HG03066 (cell line): ENCODE measurements at regions not wholly inside any gene's neighbourhood (a gene's known extent, or its start where the extent isn't known, plus 50 kb on each side); places are given as distances from the start of the nearest gene placed in this dataset.

Experiments
- ATAC-seq: cut with Tn5 transposase; IDR thresholded peaks from one replicate; pipeline ENCODE4 v1.9.1; 2021; ENCODE audit warnings: low read depth; ENCODE audit not compliant: unreplicated experiment

DNA sequence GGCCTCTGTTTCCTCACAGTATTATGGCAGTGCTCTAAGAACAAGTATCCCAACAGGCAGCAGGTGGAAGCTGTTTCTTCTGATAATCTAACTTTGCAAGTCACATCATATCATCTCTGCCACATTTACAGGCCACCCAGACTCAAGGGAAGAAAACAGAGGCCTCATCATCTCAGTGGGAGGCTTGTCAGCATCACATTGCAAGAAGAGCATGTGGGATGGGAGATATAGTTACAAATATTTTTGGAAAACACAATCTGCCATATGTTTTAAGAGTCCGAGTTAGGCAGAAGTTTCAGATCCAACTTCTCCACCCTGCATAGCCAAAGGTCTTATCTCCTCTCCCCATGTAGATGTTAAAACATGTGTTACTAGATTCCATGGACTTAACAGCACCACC is 130.4 kb upstream of the PDE1C start:
- ATAC-seq, result no peak

- no peak for ATAC-seq
Measured at GRCh38 chr7:32194537-32194936, 124.3 kb upstream of the PDE1C start.

DNA sequence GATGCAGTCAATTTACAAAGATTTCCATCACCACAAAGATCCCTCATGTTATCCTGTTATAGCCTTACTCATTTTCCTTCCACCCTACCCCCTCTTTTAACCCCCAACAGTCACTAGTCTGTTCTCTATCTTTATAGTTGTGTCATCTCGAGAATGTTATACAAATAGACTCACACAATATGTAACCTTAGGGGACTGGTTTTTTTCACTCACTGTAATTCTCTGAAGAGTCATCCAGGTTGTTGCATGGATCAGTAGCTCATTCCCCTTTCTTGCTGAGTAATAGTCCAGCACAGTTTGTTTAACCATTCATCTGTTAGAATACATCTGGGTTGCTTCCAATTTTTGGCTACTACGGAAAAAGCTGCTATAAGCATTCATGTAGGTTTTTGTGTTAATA is 121.1 kb upstream of the PDE1C start:
- no peak for ATAC-seq

DNA sequence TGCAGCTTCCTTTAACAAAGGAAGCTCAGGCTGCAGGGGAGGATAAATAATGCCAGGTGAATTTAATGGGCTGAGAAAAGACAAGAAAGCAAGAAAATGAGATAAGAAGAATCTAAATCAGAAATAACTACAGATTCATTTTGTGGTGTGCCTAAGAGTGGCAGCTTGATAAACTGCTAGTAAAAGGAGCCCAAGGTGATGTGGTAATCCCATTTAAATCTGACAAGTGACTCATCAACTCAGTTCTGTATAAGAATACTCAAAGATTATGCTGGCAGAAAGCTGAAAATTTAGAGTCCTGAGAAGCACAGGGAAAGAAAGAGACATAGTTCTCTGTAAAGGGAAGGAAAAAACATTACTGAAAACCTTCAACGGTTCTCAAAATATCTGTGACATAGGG is 109.4 kb upstream of the PDE1C start:
- no peak for ATAC-seq

- ATAC-seq, result no peak
Measured at GRCh38 chr7:32178677-32179366, 108.6 kb upstream of the PDE1C start.

- no peak for ATAC-seq
Measured at GRCh38 chr7:32177232-32177631, 107.0 kb upstream of the PDE1C start.

DNA sequence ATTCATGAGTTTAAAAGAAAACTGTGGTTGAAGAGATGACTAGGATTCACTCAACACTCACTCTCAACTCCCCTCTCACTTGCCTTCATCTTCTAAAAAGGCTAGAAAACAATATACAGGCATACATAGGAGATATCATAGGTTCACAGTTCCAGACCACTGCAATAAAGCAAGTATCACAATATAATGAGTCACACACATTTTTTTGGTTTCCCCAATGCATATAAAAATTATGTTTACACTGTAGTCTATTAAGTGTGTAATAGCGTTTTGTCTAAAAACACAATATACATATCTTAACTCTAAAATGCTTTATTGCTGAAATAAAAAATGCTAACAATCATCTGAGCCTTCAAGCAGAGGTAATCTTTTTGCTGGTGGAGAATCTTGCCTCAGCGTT is 104.9 kb upstream of the PDE1C start:
- no peak for ATAC-seq

DNA sequence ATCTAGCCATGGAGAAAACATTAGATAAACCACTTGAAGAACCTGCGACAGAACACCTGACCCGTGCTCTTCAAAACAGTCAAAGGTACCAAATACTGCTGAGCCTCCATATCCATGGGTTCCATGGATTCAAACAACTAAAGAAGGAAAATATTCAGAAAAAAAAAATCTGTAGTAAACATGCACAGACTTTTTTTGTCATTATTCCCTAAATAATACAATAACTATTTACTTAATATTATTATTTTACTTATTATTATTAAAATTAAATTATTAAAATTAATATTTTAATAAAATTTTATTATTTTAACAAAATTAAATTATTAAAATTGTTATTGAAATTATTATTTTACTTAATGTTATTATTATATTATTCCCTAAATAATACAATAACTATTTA is 101.0 kb upstream of the PDE1C start:
- no peak for ATAC-seq

DNA sequence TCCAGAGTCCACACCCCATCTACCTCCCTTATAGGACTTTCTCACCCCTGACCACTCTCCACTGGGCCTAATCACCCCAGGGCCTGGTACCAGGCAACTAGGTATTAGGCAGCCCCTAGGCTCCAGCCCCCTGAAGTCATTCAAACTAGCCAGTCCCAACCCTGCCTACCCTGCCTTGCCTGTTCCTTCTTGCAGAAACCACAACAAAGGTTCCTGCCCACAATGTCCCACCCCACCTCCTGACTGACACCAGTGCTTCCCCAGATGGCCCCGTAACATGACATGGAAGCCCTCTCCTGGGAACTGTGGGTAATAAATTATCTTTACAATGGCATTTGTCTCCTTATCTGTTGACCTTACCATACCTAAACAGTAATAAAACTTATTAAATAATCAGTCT is 100.6 kb upstream of the PDE1C start:
- ATAC-seq, result no peak

- no peak for ATAC-seq
Measured at GRCh38 chr7:32169228-32169627, 99.0 kb upstream of the PDE1C start.

GRCh38 chr7:32167815-32168214 is 97.6 kb upstream of the PDE1C start:
- ATAC-seq, result no peak

- no peak for ATAC-seq
Measured at GRCh38 chr7:32167256-32167655, 97.0 kb upstream of the PDE1C start.

- no peak for ATAC-seq
Measured at GRCh38 chr7:32164341-32164996, 94.3 kb upstream of the PDE1C start.

- ATAC-seq, result no peak
Measured at GRCh38 chr7:32163896-32164295, 93.7 kb upstream of the PDE1C start.

DNA sequence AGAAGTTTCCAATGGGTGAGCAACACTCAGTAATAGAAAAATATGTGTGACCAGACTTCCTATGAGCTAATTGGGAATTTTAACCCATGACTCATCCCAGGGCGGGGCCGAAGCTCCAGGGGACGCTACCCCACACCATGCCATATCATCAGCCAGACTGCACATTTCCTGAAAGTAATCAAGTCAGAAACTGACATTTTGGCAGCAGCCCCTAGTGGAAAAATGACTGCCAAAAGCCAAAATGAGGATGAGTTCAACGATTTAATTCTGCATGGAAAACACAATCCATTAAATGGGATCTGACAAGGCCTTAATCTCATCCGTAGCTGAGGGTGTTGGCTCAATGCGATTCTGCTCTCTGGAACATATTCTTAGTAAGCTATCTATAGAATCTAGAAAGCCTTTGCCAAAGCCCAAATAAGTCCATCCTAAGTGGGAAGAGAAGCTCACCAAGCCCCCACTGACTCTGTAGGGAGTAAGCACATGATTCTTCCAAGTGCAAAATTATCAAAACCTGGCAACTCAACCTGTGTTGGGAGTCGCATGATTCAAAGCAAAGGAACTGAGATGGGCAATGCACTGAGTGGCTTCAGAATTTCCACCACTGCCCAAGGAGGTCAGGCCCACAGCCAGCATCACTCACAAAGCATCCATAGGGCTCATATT is 93.1 kb upstream of the PDE1C start:
- no peak for ATAC-seq

DNA sequence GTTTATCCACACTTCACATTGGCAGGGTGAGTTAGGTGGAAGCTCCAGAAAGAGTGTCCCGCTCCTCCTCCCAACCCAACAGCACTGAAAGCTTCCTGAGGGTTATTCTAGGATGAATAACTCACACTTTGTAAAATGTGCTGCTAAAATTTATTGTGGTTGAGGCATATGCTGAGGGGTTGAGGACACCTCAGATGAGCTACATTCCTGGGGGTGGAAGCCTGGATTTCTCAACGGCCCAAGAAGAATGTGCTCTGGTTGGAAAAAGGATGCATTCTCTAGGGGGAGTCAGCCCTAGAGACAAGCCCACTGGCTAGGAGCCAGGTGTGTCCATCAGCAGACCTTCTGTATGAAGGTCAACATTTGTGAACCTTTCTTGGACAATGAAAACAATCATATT is 91.5 kb upstream of the PDE1C start:
- no peak for ATAC-seq

GRCh38 chr7:32158751-32159745 is 88.8 kb upstream of the PDE1C start:
- no peak for ATAC-seq

DNA sequence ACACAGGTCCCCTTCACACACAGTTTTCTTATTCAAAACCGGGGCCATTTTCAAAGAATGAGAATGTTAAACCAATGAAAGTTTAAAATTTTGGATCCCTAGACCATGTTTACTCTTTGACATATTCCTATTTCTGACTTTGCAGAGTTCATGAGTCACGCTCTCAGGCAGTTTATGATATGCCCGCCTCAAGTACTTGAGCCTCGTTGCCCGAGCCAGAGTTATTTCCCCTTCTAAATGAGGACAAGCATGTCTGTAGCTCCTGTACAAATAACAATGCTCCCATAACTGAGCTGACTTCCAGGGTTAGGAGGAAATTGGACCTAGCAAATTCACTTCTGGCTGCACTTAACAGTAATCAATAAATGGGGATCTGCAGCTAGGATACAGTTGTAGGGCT is 87.9 kb upstream of the PDE1C start:
- ATAC-seq, result no peak

DNA sequence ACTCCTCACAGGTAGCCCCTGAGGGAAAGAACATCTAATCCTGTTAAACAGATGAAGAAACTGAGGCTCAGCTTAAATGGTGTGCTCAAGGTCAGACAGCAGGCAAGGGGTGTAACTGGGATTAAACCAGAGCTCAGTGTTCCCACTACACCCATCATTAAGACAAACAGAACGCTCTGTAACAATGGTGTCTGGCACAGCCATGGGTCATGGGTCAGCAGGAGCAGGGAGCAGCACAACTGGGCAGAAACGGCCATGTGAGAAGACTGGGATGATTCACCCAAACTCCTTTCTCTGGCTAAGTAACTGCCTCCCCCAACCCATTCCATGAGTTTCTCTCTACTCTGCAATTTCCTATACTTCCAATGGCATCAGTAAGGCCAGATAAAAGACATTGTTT is 85.5 kb upstream of the PDE1C start:
- no peak for ATAC-seq

- no peak for ATAC-seq
Measured at GRCh38 chr7:32154797-32155196, 84.6 kb upstream of the PDE1C start.

GRCh38 chr7:32153006-32153405 is 82.8 kb upstream of the PDE1C start:
- no peak for ATAC-seq
